ENCODE measurements at regions not wholly inside any gene's neighbourhood (a gene's known extent, or its start where the extent isn't known, plus 50 kb on each side); places are given as distances from the start of the nearest gene placed in this dataset.
"Not testable (repeated sequence)": the region's sequence is repeated elsewhere in the genome, so short reads cannot be mapped to it uniquely, and the experiment has no call there.

GRCh38 chr5:92064993-92065392 lies 681.9 kb upstream of the ARRDC3 start:
- no peak for DNase-seq

DNA sequence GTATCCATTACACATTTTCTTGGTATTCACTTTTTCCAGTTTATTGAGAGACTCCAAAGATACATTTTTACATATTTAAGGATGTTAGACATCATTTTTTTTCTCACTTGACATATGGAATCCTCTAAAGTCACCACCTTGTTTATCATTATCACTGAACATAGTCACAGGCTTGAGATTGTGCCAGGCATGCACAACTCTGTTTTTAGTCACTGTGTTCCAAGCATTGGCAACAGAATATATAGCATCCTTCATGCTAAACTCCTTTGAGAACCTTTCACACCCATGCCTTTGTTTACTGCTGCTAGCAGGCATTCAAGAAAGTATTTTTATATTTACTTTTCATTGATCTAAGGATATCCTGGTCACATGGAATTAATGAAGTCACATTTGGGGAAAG lies 668.6 kb upstream of the ARRDC3 start:
- no peak for DNase-seq

DNA sequence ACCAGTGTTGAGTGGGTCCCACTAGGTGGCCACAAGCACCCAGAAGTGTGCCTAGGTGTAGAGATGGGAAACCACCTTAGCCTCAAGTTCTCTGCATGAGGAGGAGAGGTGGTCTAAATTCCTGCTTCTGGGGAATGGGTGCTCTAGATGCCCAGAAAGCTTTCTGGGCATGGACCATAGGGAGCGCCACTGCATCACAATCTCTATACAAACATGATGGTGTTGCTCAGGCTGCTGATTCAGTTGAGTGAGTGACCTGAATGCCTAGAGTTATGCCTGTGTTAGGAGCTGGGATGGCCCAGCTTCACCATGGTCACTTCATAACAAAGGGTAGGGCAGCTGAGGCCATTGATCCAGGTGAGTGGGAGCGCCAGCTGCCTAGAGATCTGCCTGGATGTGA lies 667.9 kb upstream of the ARRDC3 start:
- DNase-seq, result no peak

GRCh38 chr5:92041911-92042660 lies 659.0 kb upstream of the ARRDC3 start:
- DNase-seq, result no peak

- DNase-seq, result no peak
These were observed 658.1 kb upstream of the ARRDC3 start for GRCh38 chr5:92041206-92041605.

DNA sequence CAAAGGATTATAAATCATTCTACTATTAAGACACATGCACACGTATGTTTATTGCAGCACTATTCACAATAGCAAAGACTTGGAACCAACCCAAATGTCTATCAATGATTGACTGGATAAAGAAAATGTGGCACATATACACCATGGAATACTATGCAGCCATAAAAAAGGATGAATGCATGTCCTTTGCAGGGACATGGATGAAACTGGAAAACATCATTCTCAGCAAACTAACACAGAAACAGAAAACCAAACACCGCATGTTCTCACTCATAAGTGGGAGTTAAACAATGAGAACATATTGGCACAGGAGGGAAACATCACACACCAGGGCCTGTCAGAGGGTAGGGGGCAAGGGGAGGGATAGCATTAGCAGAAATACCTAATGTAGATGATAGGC lies 646.7 kb upstream of the ARRDC3 start:
- not testable (repeated sequence) for DNase-seq

GRCh38 chr5:92023555-92023954 lies 640.4 kb upstream of the ARRDC3 start:
- no peak for DNase-seq

- no peak for DNase-seq
These were observed 640.0 kb upstream of the ARRDC3 start for GRCh38 chr5:92023141-92023471.

- no peak for DNase-seq
These were observed 639.5 kb upstream of the ARRDC3 start for GRCh38 chr5:92022415-92023140.

- DNase-seq, result no peak
These were observed 636.4 kb upstream of the ARRDC3 start for GRCh38 chr5:92019376-92019990.

GRCh38 chr5:92017776-92018175 lies 634.7 kb upstream of the ARRDC3 start:
- DNase-seq, result no peak

DNA sequence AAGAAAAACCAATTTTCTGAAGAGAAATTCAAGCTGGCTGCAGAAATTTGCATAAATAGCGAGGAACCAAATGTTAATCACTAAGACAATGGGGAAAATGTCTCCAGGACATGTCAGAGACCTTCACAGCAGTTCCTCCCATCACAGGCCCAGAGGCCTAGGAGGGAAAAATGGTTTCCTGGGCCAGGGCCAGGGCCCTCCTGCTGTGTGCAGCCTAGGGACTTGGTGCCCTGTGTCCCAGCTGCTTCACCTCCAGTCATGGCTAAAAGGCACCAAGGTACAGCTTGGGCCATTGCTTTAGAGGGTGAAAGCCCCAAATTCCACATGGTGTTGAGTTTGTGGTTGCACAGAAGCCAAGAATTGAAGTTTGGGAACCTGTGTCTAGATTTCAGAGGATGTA lies 628.7 kb upstream of the ARRDC3 start:
- DNase-seq, result not testable (repeated sequence)

DNA sequence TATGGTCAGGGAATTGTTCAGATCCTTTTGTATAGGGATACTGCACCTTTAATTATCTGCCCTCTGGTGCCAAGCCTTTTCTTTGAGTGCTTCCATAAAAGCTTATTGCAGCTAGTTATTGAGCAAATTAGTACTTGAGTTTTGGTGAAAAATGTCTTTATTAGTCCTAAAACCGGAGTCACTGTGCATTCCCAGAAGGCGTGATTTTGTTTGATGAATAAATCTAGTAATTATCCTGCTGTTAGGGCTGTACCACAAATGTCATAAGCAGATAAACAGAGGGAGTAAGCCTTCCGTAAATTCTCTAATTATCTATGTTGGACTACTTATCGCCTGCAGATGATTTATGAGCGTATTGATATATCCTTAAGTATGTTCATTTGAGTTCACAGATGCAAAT lies 620.7 kb upstream of the ARRDC3 start:
- DNase-seq, result no peak

- no peak for DNase-seq
These were observed 619.7 kb upstream of the ARRDC3 start for GRCh38 chr5:92002721-92003274.

DNA sequence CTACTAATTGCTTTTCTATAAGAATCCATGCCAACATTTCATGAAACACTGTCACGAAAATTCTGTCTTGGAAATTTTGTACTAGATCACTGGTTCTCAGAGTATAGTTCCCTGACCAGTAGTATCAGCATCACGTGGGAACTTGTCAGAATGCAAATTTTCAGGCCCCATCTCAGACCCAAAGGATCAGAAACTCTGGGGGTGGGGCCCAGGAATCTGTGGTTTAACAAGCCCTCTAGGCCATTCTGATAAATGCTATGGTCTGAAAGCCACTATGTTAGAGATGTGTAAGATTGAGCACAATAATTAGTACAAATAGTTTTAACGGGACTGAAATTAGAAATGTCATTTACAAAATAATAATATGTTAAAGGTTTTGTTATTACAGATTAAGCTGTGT lies 615.7 kb upstream of the ARRDC3 start:
- no peak for DNase-seq

- no peak for DNase-seq
These were observed 600.8 kb upstream of the ARRDC3 start for GRCh38 chr5:91983869-91984268.

- no peak for DNase-seq
These were observed 595.2 kb upstream of the ARRDC3 start for GRCh38 chr5:91978221-91978882.

DNA sequence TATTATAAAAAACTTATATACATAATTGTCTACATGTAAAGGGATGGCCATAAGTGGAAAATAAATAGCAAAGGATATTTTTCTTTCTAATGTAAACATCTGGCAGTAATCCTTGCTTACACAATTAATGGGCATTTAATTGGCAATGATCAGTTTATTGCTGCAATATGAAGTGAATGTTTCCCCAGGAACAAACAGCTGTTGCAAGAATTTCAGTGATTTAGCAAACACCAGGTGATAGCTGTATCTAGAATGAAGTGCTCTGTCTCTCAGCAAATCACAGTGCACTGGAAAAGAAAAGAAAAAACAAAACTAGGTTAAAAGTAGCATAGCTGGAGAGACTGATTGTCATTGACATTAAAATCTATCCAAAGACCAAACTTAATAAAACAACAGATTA lies 594.5 kb upstream of the ARRDC3 start:
- no peak for DNase-seq

- DNase-seq, result no peak
These were observed 593.3 kb upstream of the ARRDC3 start for GRCh38 chr5:91976451-91976850.

GRCh38 chr5:91963166-91963565 lies 580.0 kb upstream of the ARRDC3 start:
- DNase-seq, result no peak

DNA sequence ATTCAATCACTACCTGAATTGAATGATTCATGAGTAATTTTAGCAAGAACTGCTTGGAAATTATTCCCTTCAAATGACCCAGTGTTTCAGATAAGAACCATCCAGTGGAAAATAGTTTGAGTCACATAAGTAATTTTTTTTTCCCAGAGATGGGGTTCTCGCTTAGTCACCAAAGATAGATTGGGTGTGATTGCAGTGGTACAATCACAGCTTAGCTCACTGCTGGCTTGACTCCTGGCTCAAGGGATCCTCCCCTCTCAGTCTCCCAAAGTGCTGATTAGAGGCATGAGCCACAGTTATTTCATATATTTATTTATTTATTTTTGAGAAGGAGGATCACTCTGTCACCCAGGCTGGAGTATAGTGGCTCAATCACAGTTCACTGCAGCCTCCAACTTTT lies 574.5 kb upstream of the ARRDC3 start:
- DNase-seq, result no peak

DNA sequence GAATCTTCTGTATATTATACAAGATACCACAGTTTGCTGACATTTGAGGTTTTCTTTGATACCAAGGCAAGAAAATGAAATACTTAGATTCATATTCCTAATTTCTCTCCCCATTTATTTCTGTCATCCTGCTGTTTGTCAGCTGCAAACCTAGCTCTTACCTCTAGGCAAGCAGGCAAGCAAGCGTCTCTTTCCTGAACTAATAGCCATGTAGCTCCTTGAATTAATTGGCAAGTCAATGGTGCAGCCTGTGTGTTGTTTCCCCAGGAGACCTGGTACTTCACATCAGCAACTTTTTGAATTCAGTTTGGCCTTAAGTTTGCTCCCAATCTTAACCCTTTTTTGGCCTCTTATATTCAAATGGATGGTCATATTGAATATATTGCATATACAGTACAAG lies 573.6 kb upstream of the ARRDC3 start:
- no peak for DNase-seq

GRCh38 chr5:91955610-91956009 lies 572.5 kb upstream of the ARRDC3 start:
- no peak for DNase-seq

Data from activated CD8-positive, alpha-beta memory T cell treated with anti-CD3 and anti-CD28 coated beads, Interleukin-2, amount 50 U/mL, for 4 hours (primary cell).